Prostate gland (tissue), 2 donors: ENCODE measurements at regions not wholly inside any gene's neighbourhood (a gene's known extent, or its start where the extent isn't known, plus 50 kb on each side); places are given as distances from the start of the nearest gene placed in this dataset.

Source experiments
- CTCF ChIP-seq, 4 experiments: fragments of 200-600 bp in 2 of 4; fragments of 450-650 bp in 2 of 4; sonication (generic) in 2 of 4; IDR thresholded peaks; 1 replicate in 3 of 4; 2 replicates in 1 of 4; pipeline ENCODE4 v1.5.1; 2016 to 2019; ENCODE audit warnings: antibody characterized with exemption in 4 of 4, mild to moderate bottlenecking in 2 of 4, moderate library complexity in 2 of 4
- POLR2A ChIP-seq: fragments of 450-650 bp; IDR thresholded peaks from one replicate; pipeline ENCODE4 v1.6.1; 2016; ENCODE audit warnings: antibody characterized with exemption, mild to moderate bottlenecking
- POLR2AphosphoS5 ChIP-seq: sonication (generic); formaldehyde crosslinking; IDR thresholded peaks from one replicate; pipeline ENCODE4 v1.6.1; 2017; ENCODE audit warnings: antibody characterized with exemption

DNA sequence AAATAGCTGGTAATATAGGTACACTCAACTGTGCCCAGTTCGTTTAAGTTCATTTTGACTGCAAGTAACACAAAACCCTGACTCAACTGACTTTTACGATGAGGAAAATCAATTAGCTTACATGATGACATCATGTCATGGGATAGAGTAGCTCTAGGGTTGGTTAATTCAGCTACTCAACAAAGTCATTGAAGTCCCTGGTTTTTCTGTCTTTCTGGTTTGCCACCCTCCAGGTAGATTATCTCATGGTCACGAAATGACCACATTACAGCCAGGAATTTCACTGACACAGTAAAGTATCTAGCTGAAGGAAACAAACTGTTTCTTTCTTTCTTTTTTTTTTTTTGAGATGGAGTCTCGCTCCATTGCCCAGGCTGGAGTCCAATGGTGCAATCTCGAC is 68.5 kb upstream of the FUT8 start:
- TF ChIP-seq CTCF (IDR thresholded peaks at IDR 0.05), result no peak
- TF ChIP-seq POLR2A, result no peak
- TF ChIP-seq POLR2AphosphoS5, result no peak
